Uterus (tissue), 3 donors: ENCODE measurements at regions not wholly inside any gene's neighbourhood (a gene's known extent, or its start where the extent isn't known, plus 50 kb on each side); places are given as distances from the start of the nearest gene placed in this dataset.

Source experiments
- DNase-seq, 2 donors: peaks; one replicate each; pipeline ENCODE4 v3.0.0-alpha.2; 2019 to 2020
- H3K27ac ChIP-seq, 2 donors: fragments of 200-600 bp; sonication (generic); 1 replicate in 1 of 2; 2 replicates in 1 of 2; pipeline ENCODE4 v1.5.1; 2016 to 2018
- H3K27me3 ChIP-seq, 2 donors: fragments of 200-600 bp; sonication (generic); one replicate each; pipeline ENCODE4 v1.5.1; 2018 to 2019; ENCODE audit warnings: control low read depth in 1 of 2
- H3K36me3 ChIP-seq, 2 donors: fragments of 200-600 bp; sonication (generic); one replicate each; pipeline ENCODE4 v1.5.1; 2019; ENCODE audit warnings: control low read depth in 1 of 2
- H3K4me1 ChIP-seq, 2 donors: fragments of 200-600 bp; sonication (generic); one replicate each; pipeline ENCODE4 v1.5.1; 2018 to 2019; ENCODE audit warnings: control low read depth in 1 of 2
- H3K4me3 ChIP-seq, 2 donors: fragments of 200-600 bp; sonication (generic); 1 replicate in 1 of 2; 2 replicates in 1 of 2; pipeline ENCODE4 v1.5.1; 2018 to 2019; ENCODE audit warnings: mild to moderate bottlenecking in 1 of 2
- H3K9me3 ChIP-seq, 2 donors: fragments of 200-600 bp; sonication (generic); one replicate each; pipeline ENCODE4 v1.5.1; 2019; ENCODE audit warnings: control low read depth in 1 of 2
- POLR2A ChIP-seq, 2 donors: fragments of 450-650 bp; IDR thresholded peaks; one replicate each; pipeline ENCODE4 v1.6.1; 2016; ENCODE audit warnings: antibody characterized with exemption in 2 of 2, mild to moderate bottlenecking in 1 of 2, moderate library complexity in 1 of 2
- intact Hi-C: fragments of 100-400 bp; cut with DNase I; formaldehyde crosslinking; loops from one replicate; pipeline ENCODE4 v1.15.1; 2023; ENCODE audit warnings: low total_unique reads
- TF ChIP-seq, protein P1 (sequence below), 4 experiments: fragments of 200-600 bp in 2 of 4; fragments of 450-650 bp in 2 of 4; sonication (generic) in 2 of 4; IDR thresholded peaks; one replicate each; pipeline ENCODE4 v1.5.1; 2016 to 2019; ENCODE audit warnings: antibody characterized with exemption in 4 of 4, mild to moderate bottlenecking in 2 of 4, moderate library complexity in 1 of 4
- donor health status: DM: yes; HTN: yes; CAD: no.

GRCh38 chr16:72309001-72309400 is 137.0 kb upstream of the PMFBP1 start:
- Histone ChIP-seq H3K27ac (no peak overlapping the region), H3K36me3 (no peaks in the 10 kb centered on the region), H3K4me1 (no peaks in the 10 kb centered on the region), H3K27me3 (no peaks in the 10 kb centered on the region), H3K9me3 (no peaks in the 10 kb centered on the region), H3K4me3 (no peak overlapping the region)
- no peak for DNase-seq
- no peak for TF ChIP-seq POLR2A (IDR thresholded peaks at IDR 0.05)
- TF ChIP-seq, protein P1, sequence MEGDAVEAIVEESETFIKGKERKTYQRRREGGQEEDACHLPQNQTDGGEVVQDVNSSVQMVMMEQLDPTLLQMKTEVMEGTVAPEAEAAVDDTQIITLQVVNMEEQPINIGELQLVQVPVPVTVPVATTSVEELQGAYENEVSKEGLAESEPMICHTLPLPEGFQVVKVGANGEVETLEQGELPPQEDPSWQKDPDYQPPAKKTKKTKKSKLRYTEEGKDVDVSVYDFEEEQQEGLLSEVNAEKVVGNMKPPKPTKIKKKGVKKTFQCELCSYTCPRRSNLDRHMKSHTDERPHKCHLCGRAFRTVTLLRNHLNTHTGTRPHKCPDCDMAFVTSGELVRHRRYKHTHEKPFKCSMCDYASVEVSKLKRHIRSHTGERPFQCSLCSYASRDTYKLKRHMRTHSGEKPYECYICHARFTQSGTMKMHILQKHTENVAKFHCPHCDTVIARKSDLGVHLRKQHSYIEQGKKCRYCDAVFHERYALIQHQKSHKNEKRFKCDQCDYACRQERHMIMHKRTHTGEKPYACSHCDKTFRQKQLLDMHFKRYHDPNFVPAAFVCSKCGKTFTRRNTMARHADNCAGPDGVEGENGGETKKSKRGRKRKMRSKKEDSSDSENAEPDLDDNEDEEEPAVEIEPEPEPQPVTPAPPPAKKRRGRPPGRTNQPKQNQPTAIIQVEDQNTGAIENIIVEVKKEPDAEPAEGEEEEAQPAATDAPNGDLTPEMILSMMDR (IDR thresholded peaks at IDR 0.05), result no peak
- intact Hi-C loops, result no loop called here

- no peaks in the 10 kb centered on the region for H3K4me1 ChIP-seq
- no peaks in the 10 kb centered on the region for H3K9me3 ChIP-seq
- H3K4me3 ChIP-seq, result no peak overlapping the region
- no peaks in the 10 kb centered on the region for H3K27me3 ChIP-seq
- no peak for DNase-seq
- intact Hi-C loops, result no loop called here
- no peak for TF ChIP-seq POLR2A (IDR thresholded peaks at IDR 0.05)
- TF ChIP-seq, protein P1 (IDR thresholded peaks at IDR 0.05), result no peak
- no peaks in the 10 kb centered on the region for H3K36me3 ChIP-seq
- H3K27ac ChIP-seq, result no peak overlapping the region
Measured at GRCh38 chr16:72308396-72308795, 136.4 kb upstream of the PMFBP1 start.

- Histone ChIP-seq H3K27ac (no peak overlapping the region), H3K36me3 (no peaks in the 10 kb centered on the region), H3K4me1 (no peaks in the 10 kb centered on the region), H3K27me3 (no peaks in the 10 kb centered on the region), H3K9me3 (no peaks in the 10 kb centered on the region), H3K4me3 (no peak overlapping the region)
- DNase-seq, result no peak
- TF ChIP-seq POLR2A (IDR thresholded peaks at IDR 0.05), result no peak
- TF ChIP-seq, protein P1 (IDR thresholded peaks at IDR 0.05), result no peak
- intact Hi-C loops, result no loop called here
Measured at GRCh38 chr16:72302332-72302731, 130.4 kb upstream of the PMFBP1 start.

DNA sequence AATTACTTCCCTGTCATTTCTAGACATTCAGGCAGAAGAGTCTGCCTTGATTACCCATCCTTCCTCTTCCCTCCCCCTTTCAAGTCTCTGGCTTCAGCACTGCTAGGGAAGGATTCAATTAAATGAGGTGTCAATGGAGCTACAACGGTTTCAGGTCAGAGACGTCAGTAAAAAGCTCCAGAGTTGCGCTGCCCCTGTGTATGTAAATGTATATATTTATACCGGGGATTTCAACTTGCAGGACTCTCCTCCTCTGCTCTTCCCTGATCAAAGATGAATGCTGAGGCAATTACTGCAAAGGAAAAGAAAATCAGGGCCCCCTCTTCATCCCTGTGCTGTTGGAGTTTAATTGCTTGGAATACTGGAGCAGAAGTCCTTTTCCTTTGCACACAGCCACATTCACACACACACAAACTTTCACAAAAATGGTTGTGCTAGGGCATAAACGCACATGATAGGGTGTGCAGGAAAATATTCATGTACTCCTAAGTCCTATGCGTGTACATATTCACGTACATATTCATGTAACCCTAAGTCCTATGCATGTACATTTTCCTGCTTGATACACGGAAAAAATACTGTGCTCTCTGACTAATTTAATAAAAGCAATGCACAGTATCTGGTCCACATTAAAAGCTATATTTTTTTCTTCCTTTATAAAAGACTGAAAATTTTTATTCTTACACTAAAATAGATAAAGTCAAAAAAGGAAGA is 129.7 kb upstream of the PMFBP1 start:
- no peaks in the 10 kb centered on the region for H3K9me3 ChIP-seq
- no peak overlapping the region for H3K27ac ChIP-seq
- no peaks in the 10 kb centered on the region for H3K27me3 ChIP-seq
- H3K4me1 ChIP-seq, result no peaks in the 10 kb centered on the region
- intact Hi-C loops, result no loop called here
- no peak overlapping the region for H3K4me3 ChIP-seq
- no peaks in the 10 kb centered on the region for H3K36me3 ChIP-seq
- TF ChIP-seq, protein P1 (IDR thresholded peaks at IDR 0.05), result no peak
- DNase-seq, result no peak

DNA sequence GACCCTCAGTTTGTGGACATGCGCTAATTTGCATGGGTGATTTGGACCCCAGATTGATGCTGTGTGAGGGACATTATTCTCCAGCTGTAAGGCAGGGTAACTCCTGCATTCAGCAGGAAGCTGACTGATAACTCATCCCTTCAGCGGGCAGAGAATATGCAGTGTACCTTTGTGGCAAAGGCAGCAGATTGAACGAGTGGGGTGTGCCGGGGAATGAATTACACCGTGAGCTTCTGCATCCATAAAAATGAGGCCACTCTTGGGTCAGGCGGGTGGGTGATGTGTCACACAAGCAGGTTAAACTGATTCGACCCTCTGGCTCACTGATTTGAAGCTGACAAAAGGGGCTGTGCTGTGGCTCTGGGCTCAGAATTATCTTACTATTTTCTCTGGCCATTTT is 128.9 kb upstream of the PMFBP1 start:
- Histone ChIP-seq H3K36me3 (no peaks in the 10 kb centered on the region), H3K4me3 (no peak overlapping the region), H3K27me3 (no peaks in the 10 kb centered on the region), H3K27ac (no peak overlapping the region), H3K9me3 (no peaks in the 10 kb centered on the region), H3K4me1 (no peaks in the 10 kb centered on the region)
- intact Hi-C loops, result no loop called here
- no peak for TF ChIP-seq POLR2A (IDR thresholded peaks at IDR 0.05)
- TF ChIP-seq, protein P1 (IDR thresholded peaks at IDR 0.05), result no peak
- no peak for DNase-seq
